NCI-H446 treated with DMSO at 0.1 percent for 48 hours (cell line): ENCODE measurements at regions not wholly inside any gene's neighbourhood (a gene's known extent, or its start where the extent isn't known, plus 50 kb on each side); places are given as distances from the start of the nearest gene placed in this dataset.
"Not testable (repeated sequence)": the region's sequence is repeated elsewhere in the genome, so short reads cannot be mapped to it uniquely, and the experiment has no call there.

Source experiments
- DNase-seq: peaks from one replicate; lab custom pipeline; 2025; lab: John Stamatoyannopoulos, UW

- no peak for DNase-seq
Observed at GRCh38 chr3:124639406-124640237, 90.6 kb upstream of the UMPS start.

GRCh38 chr3:124640635-124641306 is 89.5 kb upstream of the UMPS start:
- no peak for DNase-seq

GRCh38 chr3:124643453-124643852 is 86.8 kb upstream of the UMPS start:
- DNase-seq, result no peak

- DNase-seq, result not testable (repeated sequence)
Observed at GRCh38 chr3:124646186-124646585, 84.1 kb upstream of the UMPS start.

- no peak for DNase-seq
Observed at GRCh38 chr3:124648551-124648950, 81.7 kb upstream of the UMPS start.

- no peak for DNase-seq
Observed at GRCh38 chr3:124650798-124651197, 79.5 kb upstream of the UMPS start.

- not testable (repeated sequence) for DNase-seq
Observed at GRCh38 chr3:124651416-124651815, 78.8 kb upstream of the UMPS start.

GRCh38 chr3:124652009-124652408 is 78.2 kb upstream of the UMPS start:
- no peak for DNase-seq

- no peak for DNase-seq
Observed at GRCh38 chr3:124653071-124653796, 77.0 kb upstream of the UMPS start.

- DNase-seq, result no peak
Observed at GRCh38 chr3:124653797-124654469, 76.3 kb upstream of the UMPS start.

GRCh38 chr3:124654470-124654845 is 75.8 kb upstream of the UMPS start:
- no peak for DNase-seq

- DNase-seq, result no peak
Observed at GRCh38 chr3:124656531-124656930, 73.7 kb upstream of the UMPS start.

GRCh38 chr3:124657138-124657537 is 73.1 kb upstream of the UMPS start:
- no peak for DNase-seq

- no peak for DNase-seq
Observed at GRCh38 chr3:124658270-124658669, 72.0 kb upstream of the UMPS start.

- no peak for DNase-seq
Observed at GRCh38 chr3:124659175-124659574, 71.1 kb upstream of the UMPS start.

GRCh38 chr3:124660599-124660998 is 69.7 kb upstream of the UMPS start:
- no peak for DNase-seq

- no peak for DNase-seq
Observed at GRCh38 chr3:124663690-124664089, 66.6 kb upstream of the UMPS start.

- DNase-seq, result no peak
Observed at GRCh38 chr3:124664804-124665203, 65.4 kb upstream of the UMPS start.

GRCh38 chr3:124666067-124666466 is 64.2 kb upstream of the UMPS start:
- no peak for DNase-seq

GRCh38 chr3:124669470-124669869 is 60.8 kb upstream of the UMPS start:
- no peak for DNase-seq

GRCh38 chr3:124671106-124671505 is 59.1 kb upstream of the UMPS start:
- DNase-seq, result no peak

GRCh38 chr3:124674336-124674735 is 55.9 kb upstream of the UMPS start:
- no peak for DNase-seq
